ENCODE measurements at regions not wholly inside any gene's neighbourhood (a gene's known extent, or its start where the extent isn't known, plus 50 kb on each side); places are given as distances from the start of the nearest gene placed in this dataset.

- Histone ChIP-seq H3K4me1 (ENCODE audit: insufficient read depth, insufficient read length) (peaks cover 10% of the 10 kb centered on the region), H3K36me3 (ENCODE audit: insufficient read depth, insufficient read length, low read length) (no peaks in the 10 kb centered on the region), H3K9ac (ENCODE audit: insufficient read length, low read depth) (no peak overlapping the region), H3K27me3 (ENCODE audit: insufficient read depth, insufficient read length) (no peaks in the 10 kb centered on the region), H3K4me3 (ENCODE audit: insufficient read length, low read depth) (no peak overlapping the region), H3K9me3 (ENCODE audit: insufficient read depth, low read length) (no peaks in the 10 kb centered on the region)
- no peak for DNase-seq (ENCODE audit: low read depth, low spot score)
- TF ChIP-seq YY1 (IDR thresholded peaks at IDR 0.05; ENCODE audit: insufficient read depth, insufficient read length) = no peak
- TF ChIP-seq SUZ12 (IDR thresholded peaks at IDR 0.05; ENCODE audit: extremely low read depth, insufficient read depth, insufficient read length) = no peak
- no peak for TF ChIP-seq ZNF274 (IDR thresholded peaks at IDR 0.05; ENCODE audit: low read depth, low read length)
Measured at GRCh38 chr2:109064660-109065390, 64.2 kb upstream of the SH3RF3 start.

GRCh38 chr2:109062859-109063700, 65.9 kb upstream of the SH3RF3 start:
- H3K27me3 ChIP-seq (ENCODE audit: insufficient read depth, insufficient read length) = no peaks in the 10 kb centered on the region
- DNase-seq (ENCODE audit: low read depth, low spot score) = no peak
- TF ChIP-seq ZNF274 (IDR thresholded peaks at IDR 0.05; ENCODE audit: low read depth, low read length) (no peak), SUZ12 (IDR thresholded peaks at IDR 0.05; ENCODE audit: extremely low read depth, insufficient read depth, insufficient read length) (no peak), YY1 (IDR thresholded peaks at IDR 0.05; ENCODE audit: insufficient read depth, insufficient read length) (no peak)

DNA sequence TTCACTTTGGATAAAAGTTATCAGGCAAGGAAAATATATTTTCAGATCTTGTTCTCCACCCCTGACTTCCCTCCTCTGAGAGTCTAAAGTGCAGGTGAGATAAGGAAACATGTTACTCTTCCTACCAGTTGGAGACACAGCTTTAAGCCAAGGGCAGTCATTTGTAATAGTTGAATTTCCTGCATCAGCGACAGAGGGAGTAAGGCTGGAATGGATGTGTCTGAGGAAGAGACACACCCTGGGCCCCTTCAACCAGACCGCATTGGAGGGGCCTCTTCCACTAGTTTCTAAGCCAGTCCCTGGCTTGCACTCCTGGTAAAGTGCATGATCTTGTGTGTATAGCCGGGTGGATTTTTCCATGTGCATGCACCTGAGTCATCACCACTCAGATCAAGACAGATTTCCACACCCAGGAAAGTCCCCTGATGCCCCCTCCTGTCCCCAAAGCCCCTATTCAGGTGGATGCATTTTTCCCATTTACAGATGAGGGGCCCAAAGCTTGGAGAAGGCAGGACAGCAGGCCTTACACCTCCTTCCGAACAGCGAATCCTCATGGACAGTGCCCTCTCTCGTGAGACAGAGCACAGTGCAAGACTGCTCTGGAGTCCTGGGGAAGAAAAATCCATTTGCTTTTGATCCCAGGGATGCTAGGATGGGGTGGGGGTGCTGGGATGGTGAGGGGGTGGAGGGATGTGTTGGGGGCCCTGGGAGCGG, 66.7 kb upstream of the SH3RF3 start:
- DNase-seq (ENCODE audit: low read depth, low spot score) = no peak
- no peak for TF ChIP-seq ZNF274 (IDR thresholded peaks at IDR 0.05; ENCODE audit: low read depth, low read length)
- no peak for TF ChIP-seq YY1 (IDR thresholded peaks at IDR 0.05; ENCODE audit: insufficient read depth, insufficient read length)
- no peak for TF ChIP-seq SUZ12 (IDR thresholded peaks at IDR 0.05; ENCODE audit: extremely low read depth, insufficient read depth, insufficient read length)
- Histone ChIP-seq H3K4me1 (ENCODE audit: insufficient read depth, insufficient read length) (peaks cover 10% of the 10 kb centered on the region), H3K9ac (ENCODE audit: insufficient read length, low read depth) (no peak overlapping the region), H3K9me3 (ENCODE audit: insufficient read depth, low read length) (no peaks in the 10 kb centered on the region), H3K4me3 (ENCODE audit: insufficient read length, low read depth) (no peak overlapping the region), H3K36me3 (ENCODE audit: insufficient read depth, insufficient read length, low read length) (no peaks in the 10 kb centered on the region), H3K27me3 (ENCODE audit: insufficient read depth, insufficient read length) (no peaks in the 10 kb centered on the region)

More at GRCh38 chr2:109062859-109063700, 65.9 kb upstream of the SH3RF3 start:
- no peaks in the 10 kb centered on the region for H3K9me3 ChIP-seq (ENCODE audit: insufficient read depth, low read length)
- H3K9ac ChIP-seq (ENCODE audit: insufficient read length, low read depth) = no peak overlapping the region
- H3K36me3 ChIP-seq (ENCODE audit: insufficient read depth, insufficient read length, low read length) = no peaks in the 10 kb centered on the region
- H3K4me3 ChIP-seq (ENCODE audit: insufficient read length, low read depth) = no peak overlapping the region
- peaks cover 10% of the 10 kb centered on the region for H3K4me1 ChIP-seq (ENCODE audit: insufficient read depth, insufficient read length)

DNA sequence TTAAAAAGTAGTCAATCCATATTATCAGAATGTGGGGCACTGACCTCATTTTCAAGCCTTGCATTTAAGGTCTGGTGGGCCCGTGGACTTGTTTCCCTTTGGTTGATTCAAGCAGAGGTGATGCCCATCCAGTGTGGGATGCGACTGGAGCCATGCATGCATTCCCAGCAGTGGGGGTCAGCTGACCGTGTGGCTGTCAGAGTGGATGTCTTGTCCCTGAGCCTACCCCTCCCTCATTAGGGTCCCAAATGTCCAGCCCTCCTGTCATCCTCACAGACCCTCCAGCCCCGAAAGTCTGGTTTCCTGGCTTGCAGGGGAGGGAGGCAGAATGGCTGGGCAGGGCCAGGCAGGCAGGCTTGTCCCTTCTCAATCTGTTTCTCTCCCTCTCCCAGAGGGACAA, 67.3 kb upstream of the SH3RF3 start:
- peaks cover 10% of the 10 kb centered on the region for H3K4me1 ChIP-seq (ENCODE audit: insufficient read depth, insufficient read length)
- no peak overlapping the region for H3K4me3 ChIP-seq (ENCODE audit: insufficient read length, low read depth)
- no peaks in the 10 kb centered on the region for H3K36me3 ChIP-seq (ENCODE audit: insufficient read depth, insufficient read length, low read length)
- TF ChIP-seq YY1 (IDR thresholded peaks at IDR 0.05; ENCODE audit: insufficient read depth, insufficient read length) (no peak), ZNF274 (IDR thresholded peaks at IDR 0.05; ENCODE audit: low read depth, low read length) (no peak), SUZ12 (IDR thresholded peaks at IDR 0.05; ENCODE audit: extremely low read depth, insufficient read depth, insufficient read length) (no peak)
- H3K27me3 ChIP-seq (ENCODE audit: insufficient read depth, insufficient read length) = no peaks in the 10 kb centered on the region
- no peaks in the 10 kb centered on the region for H3K9me3 ChIP-seq (ENCODE audit: insufficient read depth, low read length)
- no peak overlapping the region for H3K9ac ChIP-seq (ENCODE audit: insufficient read length, low read depth)
- no peak for DNase-seq (ENCODE audit: low read depth, low spot score)

GRCh38 chr2:109060496-109060895, 68.5 kb upstream of the SH3RF3 start:
- Histone ChIP-seq H3K9me3 (ENCODE audit: insufficient read depth, low read length) (no peaks in the 10 kb centered on the region), H3K9ac (ENCODE audit: insufficient read length, low read depth) (no peak overlapping the region), H3K36me3 (ENCODE audit: insufficient read depth, insufficient read length, low read length) (no peaks in the 10 kb centered on the region), H3K4me3 (ENCODE audit: insufficient read length, low read depth) (no peak overlapping the region), H3K4me1 (ENCODE audit: insufficient read depth, insufficient read length) (peaks cover 10% of the 10 kb centered on the region), H3K27me3 (ENCODE audit: insufficient read depth, insufficient read length) (no peaks in the 10 kb centered on the region)
- TF ChIP-seq ZNF274 (IDR thresholded peaks at IDR 0.05; ENCODE audit: low read depth, low read length) = no peak
- no peak for TF ChIP-seq YY1 (IDR thresholded peaks at IDR 0.05; ENCODE audit: insufficient read depth, insufficient read length)
- TF ChIP-seq SUZ12 (IDR thresholded peaks at IDR 0.05; ENCODE audit: extremely low read depth, insufficient read depth, insufficient read length) = no peak
- no peak for DNase-seq (ENCODE audit: low read depth, low spot score)

GRCh38 chr2:109059474-109060165, 69.4 kb upstream of the SH3RF3 start:
- no peaks in the 10 kb centered on the region for H3K9me3 ChIP-seq (ENCODE audit: insufficient read depth, low read length)
- H3K4me3 ChIP-seq (ENCODE audit: insufficient read length, low read depth) = no peak overlapping the region
- H3K4me1 ChIP-seq (ENCODE audit: insufficient read depth, insufficient read length) = peaks cover 10% of the 10 kb centered on the region
- TF ChIP-seq SUZ12 (IDR thresholded peaks at IDR 0.05; ENCODE audit: extremely low read depth, insufficient read depth, insufficient read length) (no peak), ZNF274 (IDR thresholded peaks at IDR 0.05; ENCODE audit: low read depth, low read length) (no peak), YY1 (IDR thresholded peaks at IDR 0.05; ENCODE audit: insufficient read depth, insufficient read length) (no peak)
- no peak overlapping the region for H3K9ac ChIP-seq (ENCODE audit: insufficient read length, low read depth)
- no peaks in the 10 kb centered on the region for H3K36me3 ChIP-seq (ENCODE audit: insufficient read depth, insufficient read length, low read length)
- no peak for DNase-seq (ENCODE audit: low read depth, low spot score)
- no peaks in the 10 kb centered on the region for H3K27me3 ChIP-seq (ENCODE audit: insufficient read depth, insufficient read length)
